T follicular helper cell (primary cell): ENCODE measurements at regions not wholly inside any gene's neighbourhood (a gene's known extent, or its start where the extent isn't known, plus 50 kb on each side); places are given as distances from the start of the nearest gene placed in this dataset.

Experiments
- DNase-seq: peaks from one replicate; pipeline ENCODE4 v3.0.0-alpha.2; 2020; ENCODE audit warnings: low read depth

GRCh38 chr13:73625562-73626339, 508.5 kb downstream of the KLF12 start:
- DNase-seq: no peak

GRCh38 chr13:73623281-73623680, 510.9 kb downstream of the KLF12 start:
- no peak for DNase-seq

- no peak for DNase-seq
These were observed 511.8 kb downstream of the KLF12 start for GRCh38 chr13:73622381-73622780.

- no peak for DNase-seq
These were observed 515.8 kb downstream of the KLF12 start for GRCh38 chr13:73618275-73618865.

- no peak for DNase-seq
These were observed 517.3 kb downstream of the KLF12 start for GRCh38 chr13:73616861-73617260.

GRCh38 chr13:73610799-73611592, 523.2 kb downstream of the KLF12 start:
- DNase-seq: no peak

GRCh38 chr13:73608711-73609485, 525.3 kb downstream of the KLF12 start:
- no peak for DNase-seq

- no peak for DNase-seq
These were observed 526.1 kb downstream of the KLF12 start for GRCh38 chr13:73608157-73608516.

GRCh38 chr13:73607489-73608156, 526.6 kb downstream of the KLF12 start:
- no peak for DNase-seq

GRCh38 chr13:73603646-73604045, 530.6 kb downstream of the KLF12 start:
- no peak for DNase-seq

- no peak for DNase-seq
These were observed 531.9 kb downstream of the KLF12 start for GRCh38 chr13:73602295-73602694.

- DNase-seq: no peak
These were observed 532.5 kb downstream of the KLF12 start for GRCh38 chr13:73601708-73602107.

- DNase-seq: no peak
These were observed 534.7 kb downstream of the KLF12 start for GRCh38 chr13:73599232-73600128.

GRCh38 chr13:73598020-73598712, 536.0 kb downstream of the KLF12 start:
- DNase-seq: no peak

GRCh38 chr13:73596382-73596781, 537.6 kb downstream of the KLF5 start:
- no peak for DNase-seq

GRCh38 chr13:73593199-73593765, 534.5 kb downstream of the KLF5 start:
- DNase-seq: no peak

GRCh38 chr13:73591861-73592260, 533.1 kb downstream of the KLF5 start:
- DNase-seq: no peak

GRCh38 chr13:73590795-73591194, 532.0 kb downstream of the KLF5 start:
- no peak for DNase-seq

GRCh38 chr13:73585236-73585635, 526.4 kb downstream of the KLF5 start:
- DNase-seq: no peak

GRCh38 chr13:73583331-73583730, 524.5 kb downstream of the KLF5 start:
- DNase-seq: no peak
